ENCODE measurements at regions not wholly inside any gene's neighbourhood (a gene's known extent, or its start where the extent isn't known, plus 50 kb on each side); places are given as distances from the start of the nearest gene placed in this dataset.

DNA sequence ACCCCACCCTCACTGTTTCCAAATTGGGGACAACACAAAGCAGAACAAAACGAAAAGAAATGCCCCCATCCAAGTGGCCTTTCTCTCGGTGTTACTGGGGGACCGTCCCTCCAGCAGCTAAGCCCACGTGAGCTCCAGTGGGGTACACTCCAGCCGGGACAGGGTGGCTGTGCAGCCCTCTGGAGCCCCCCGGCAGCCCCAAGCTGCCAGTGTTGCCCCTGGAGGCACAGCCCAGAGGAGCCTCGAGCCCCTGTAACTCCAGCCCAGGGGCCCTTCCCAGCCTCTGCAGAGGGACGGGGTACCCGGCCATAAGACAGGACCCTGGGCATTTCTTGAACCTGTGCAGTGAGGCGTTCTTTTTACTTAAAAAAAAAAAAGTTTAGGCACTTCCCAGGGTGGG is 124.5 kb upstream of the KCTD7 start:
- TF ChIP-seq, protein P1, sequence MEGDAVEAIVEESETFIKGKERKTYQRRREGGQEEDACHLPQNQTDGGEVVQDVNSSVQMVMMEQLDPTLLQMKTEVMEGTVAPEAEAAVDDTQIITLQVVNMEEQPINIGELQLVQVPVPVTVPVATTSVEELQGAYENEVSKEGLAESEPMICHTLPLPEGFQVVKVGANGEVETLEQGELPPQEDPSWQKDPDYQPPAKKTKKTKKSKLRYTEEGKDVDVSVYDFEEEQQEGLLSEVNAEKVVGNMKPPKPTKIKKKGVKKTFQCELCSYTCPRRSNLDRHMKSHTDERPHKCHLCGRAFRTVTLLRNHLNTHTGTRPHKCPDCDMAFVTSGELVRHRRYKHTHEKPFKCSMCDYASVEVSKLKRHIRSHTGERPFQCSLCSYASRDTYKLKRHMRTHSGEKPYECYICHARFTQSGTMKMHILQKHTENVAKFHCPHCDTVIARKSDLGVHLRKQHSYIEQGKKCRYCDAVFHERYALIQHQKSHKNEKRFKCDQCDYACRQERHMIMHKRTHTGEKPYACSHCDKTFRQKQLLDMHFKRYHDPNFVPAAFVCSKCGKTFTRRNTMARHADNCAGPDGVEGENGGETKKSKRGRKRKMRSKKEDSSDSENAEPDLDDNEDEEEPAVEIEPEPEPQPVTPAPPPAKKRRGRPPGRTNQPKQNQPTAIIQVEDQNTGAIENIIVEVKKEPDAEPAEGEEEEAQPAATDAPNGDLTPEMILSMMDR (IDR thresholded peaks at IDR 0.05), result no peak
- no peak for TF ChIP-seq POLR2A (IDR thresholded peaks at IDR 0.05)

Measured in right lobe of liver (tissue), 4 donors.